K562 (cell line): ENCODE measurements at regions not wholly inside any gene's neighbourhood (a gene's known extent, or its start where the extent isn't known, plus 50 kb on each side); places are given as distances from the start of the nearest gene placed in this dataset.

Experiments
- ATAC-seq: fragments of 200-7000 bp; cut with Tn5 transposase; 3 replicates; pipeline ENCODE4 v1.9.1; 2020; ENCODE audit warnings: moderate library complexity
- BruUV-seq: library from RNA; stranded (reverse); fragments of 400-500 nt; replicated peaks from 2 replicates; lab custom pipeline; 2021; lab: Mats Ljungman, UMichigan
- CTCF ChIA-PET: fragments of 300-600 bp; formaldehyde crosslinking; extraction: SDS; loops from one replicate; lab custom pipeline; 2021; ENCODE audit warnings: low intra/inter-chr PET ratio; lab: Yijun Ruan, JAX
- POLR2A ChIA-PET: fragments of 300-600, 350-650 bp; sonication (Branson Sonifier 250); formaldehyde crosslinking; extraction: SDS; loops from one replicate; lab custom pipeline; 2021; ENCODE audit warnings: antibody characterized with exemption, inconsistent platforms; lab: Yijun Ruan, JAX
- DNase-seq, 4 experiments: peaks; one replicate each; pipeline versions ENCODE4 v3.0.0 to v3.0.0-alpha.2; 2011 to 2018; ENCODE audit warnings: low spot score in 3 of 4, mixed read lengths in 3 of 4; ENCODE audit errors: extremely low read depth in 1 of 4
- FAIRE-seq: peaks from 2 replicates; lab custom pipeline; 2011; peaks lifted over from hg19 to GRCh38; lab: Jason Lieb, UNC
- H2AFZ ChIP-seq: 2 replicates; pipeline ENCODE4 v1.6.0; 2011; ENCODE audit warnings: low read depth, low read length, control low read depth, inconsistent platforms
- H3K27ac ChIP-seq: fragments of 200-600 bp; 3 replicates; pipeline ENCODE4 v1.8.0; 2011; ENCODE audit warnings: low read depth, mild to moderate bottlenecking, control low read depth, inconsistent platforms, low read length, moderate library complexity, mixed read lengths; ENCODE audit errors: extremely low read depth
- H3K27me3 ChIP-seq, 2 experiments: fragments of 300-600 bp in 1 of 2; 2 replicates in 1 of 2; 3 replicates in 1 of 2; pipeline versions ENCODE4 v1.6.0 to v1.8.0; 2011; ENCODE audit warnings: inconsistent platforms in 2 of 2, low read length in 2 of 2, mild to moderate bottlenecking in 1 of 2, mixed read lengths in 1 of 2, moderate library complexity in 1 of 2; ENCODE audit not compliant: control insufficient read depth in 2 of 2, insufficient read depth in 2 of 2
- H3K36me3 ChIP-seq: fragments of 300-600 bp; 3 replicates; pipeline ENCODE4 v1.8.0; 2011; ENCODE audit warnings: mild to moderate bottlenecking, low read length, inconsistent platforms; ENCODE audit not compliant: control insufficient read depth, insufficient read depth
- H3K4me1 ChIP-seq, 2 experiments: fragments of 200-600 bp in 1 of 2; replicated peaks in 1 of 2; 2 replicates in 1 of 2; 3 replicates in 1 of 2; pipeline versions ENCODE4 v1.5.1 to v1.8.0; 2011; ENCODE audit warnings: inconsistent platforms in 2 of 2, low read length in 2 of 2, mild to moderate bottlenecking in 1 of 2, mixed read lengths in 1 of 2, moderate library complexity in 1 of 2; ENCODE audit not compliant: control insufficient read depth in 2 of 2, insufficient read depth in 2 of 2
- H3K4me2 ChIP-seq: 2 replicates; pipeline ENCODE4 v1.6.1; 2011; ENCODE audit warnings: low read length, control low read depth, inconsistent platforms, mixed read lengths; ENCODE audit not compliant: insufficient read depth
- H3K4me3 ChIP-seq: fragments of 200-600 bp; sonication (generic), shearing (Covaris generic); 2 replicates; pipeline ENCODE4 v1.5.1; 2016; ENCODE audit warnings: control low read depth, inconsistent platforms
- H3K79me2 ChIP-seq: fragments of 200-600 bp; 3 replicates; pipeline ENCODE4 v1.8.0; 2011; ENCODE audit warnings: low read length, inconsistent platforms; ENCODE audit not compliant: control insufficient read depth, insufficient read depth
- H3K9ac ChIP-seq, 2 experiments: 2 replicates each; pipeline versions ENCODE4 v1.6.0 to v1.6.1; 2011; ENCODE audit warnings: low read depth in 2 of 2, low read length in 2 of 2, control low read depth in 1 of 2, inconsistent platforms in 1 of 2, mild to moderate bottlenecking in 1 of 2, mixed read lengths in 1 of 2; ENCODE audit not compliant: insufficient read depth in 1 of 2
- H3K9me1 ChIP-seq: one replicate; pipeline ENCODE4 v1.6.0; 2011; ENCODE audit warnings: inconsistent platforms, mild to moderate bottlenecking, low read length, moderate library complexity; ENCODE audit not compliant: control insufficient read depth, insufficient read depth
- H3K9me3 ChIP-seq: replicated peaks from 2 replicates; pipeline ENCODE4 v1.5.1; 2011; ENCODE audit warnings: low read depth, low read length, inconsistent platforms; ENCODE audit not compliant: control insufficient read depth, insufficient read depth
- H4K20me1 ChIP-seq: replicated peaks from 2 replicates; pipeline ENCODE4 v1.6.1; 2011; ENCODE audit warnings: low read length, inconsistent platforms, mixed read lengths; ENCODE audit not compliant: control insufficient read depth, insufficient read depth
- CC2D1A ChIP-seq: fragments of 450-650 bp; IDR thresholded peaks from 2 replicates; pipeline ENCODE4 v1.6.1; 2017; ENCODE audit warnings: mild to moderate bottlenecking
- CXXC5 ChIP-seq: fragments of 250-450 bp; sonication (Bioruptor Pico); IDR thresholded peaks from 2 replicates; pipeline ENCODE4 v1.8.0; 2022; ENCODE audit warnings: inconsistent platforms, mild to moderate bottlenecking, moderate library complexity
- E2F5 ChIP-seq: sonication (generic); formaldehyde crosslinking; IDR thresholded peaks from 2 replicates; pipeline ENCODE4 v1.8.0; 2022; ENCODE audit warnings: mild to moderate bottlenecking, missing genetic modification reagents
- HDAC8 ChIP-seq: fragments of 450-650 bp; IDR thresholded peaks from 2 replicates; pipeline ENCODE4 v1.6.1; 2016; ENCODE audit warnings: mild to moderate bottlenecking, missing genetic modification characterization, moderate library complexity, missing compliant biosample characterization
- HNRNPH1 ChIP-seq: fragments of 200-400 bp; formaldehyde crosslinking; optimal IDR thresholded peaks from 2 replicates; pipeline ENCODE3; 2017; ENCODE audit warnings: low read depth, mild to moderate bottlenecking, low read length, moderate library complexity
- LCOR ChIP-seq: sonication (generic); formaldehyde crosslinking; IDR thresholded peaks from 2 replicates; pipeline ENCODE4 v1.8.0; 2022; ENCODE audit warnings: mild to moderate bottlenecking, missing genetic modification reagents
- MAFF ChIP-seq: IDR thresholded peaks from 2 replicates; pipeline ENCODE4 v1.6.1; 2012; ENCODE audit warnings: low read length, improper control_type of control experiment
- NFIC ChIP-seq: fragments of 450-650 bp; IDR thresholded peaks from 2 replicates; pipeline ENCODE4 v1.6.1; 2017; ENCODE audit warnings: mild to moderate bottlenecking, inconsistent platforms
- TRIM25 ChIP-seq: fragments of 450-650 bp; IDR thresholded peaks from 2 replicates; pipeline ENCODE4 v1.7.0; 2016; ENCODE audit warnings: borderline replicate concordance
- ZBTB12 ChIP-seq: fragments of 250-450 bp; sonication (Bioruptor Pico); IDR thresholded peaks from 2 replicates; pipeline ENCODE4 v1.4.0; 2020
- WGBS: fragments of 100-300 bp; shearing (Covaris generic); methylation state at CpG from one replicate; pipeline ENCODE4 v1.1.6; 2016; ENCODE audit warnings: low coverage, mixed read lengths; ENCODE audit not compliant: insufficient coverage; ENCODE audit errors: missing lambda C conversion rate; 5-methylcytosine and 5-hydroxymethylcytosine counted together
- in situ Hi-C: fragments of 300-500 bp; cut with MboI; formaldehyde crosslinking; loops from 4 replicates; pipeline ENCODE4 v1.15.0; 2018; ENCODE audit warnings: inconsistent platforms, mixed read lengths
- intact Hi-C: fragments of 100-400 bp; cut with micrococcal nuclease; formaldehyde crosslinking; loops from 2 replicates; pipeline ENCODE4 v1.14.2; 2022

GRCh38 chr6:147855803-147856482 lies 347.5 kb downstream of the SAMD5 start:
- Histone ChIP-seq H3K79me2 (no peaks in the 10 kb centered on the region), H3K4me3 (no peak overlapping the region), H3K9me1 (no peaks in the 10 kb centered on the region), H3K36me3 (no peaks in the 10 kb centered on the region), H2AFZ (no peak overlapping the region), H3K9me3 (no peaks in the 10 kb centered on the region), H3K9ac (no peak overlapping the region), H4K20me1 (no peaks in the 10 kb centered on the region), H3K4me1 (no peaks in the 10 kb centered on the region), H3K27me3 (no peaks in the 10 kb centered on the region), H3K27ac (no peak overlapping the region), H3K4me2 (no peak overlapping the region)
- FAIRE-seq = no peak
- BruUV-seq = no TSS peak
- POLR2A ChIA-PET = interaction anchor here (1.1 kb wide), 1 partner anchor 23 kb away, joined by 3 read pairs; no protein-coding TSS in a partner anchor
- intact Hi-C loops (no loop called here), in situ Hi-C loops (no loop called here)
- no peak for ATAC-seq
- CTCF ChIA-PET = interaction anchor here (0.6 kb wide), 1 partner anchor 628 kb away, joined by 3 read pairs; no protein-coding TSS in a partner anchor
- DNase-seq = no peak
- TF ChIP-seq TRIM25 (no peak), NFIC (peak; percentile 73)
- whole genome bisulfite sequencing = 73% methylated on average over 3 of the region's 3 CpGs

GRCh38 chr6:147856687-147857086 lies 348.2 kb downstream of the SAMD5 start:
- FAIRE-seq (no peak), DNase-seq (no peak), ATAC-seq (no peak)
- no TSS peak for BruUV-seq
- no peaks in the 10 kb centered on the region for H3K36me3 ChIP-seq
- POLR2A ChIA-PET = interaction anchor here (1.1 kb wide), 1 partner anchor 24 kb away, joined by 3 read pairs; no protein-coding TSS in a partner anchor
- no peaks in the 10 kb centered on the region for H3K79me2 ChIP-seq
- H3K27ac ChIP-seq = no peak overlapping the region
- CTCF ChIA-PET = no interaction called here
- 37% methylated on average over 5 of the region's 5 CpGs for WGBS
- intact Hi-C loops = no loop called here
- no peak overlapping the region for H3K9ac ChIP-seq
- no peaks in the 10 kb centered on the region for H3K9me3 ChIP-seq
- H3K4me3 ChIP-seq = no peak overlapping the region
- no peak overlapping the region for H2AFZ ChIP-seq
- no peaks in the 10 kb centered on the region for H3K27me3 ChIP-seq
- no peak overlapping the region for H3K4me2 ChIP-seq
- in situ Hi-C loops = no loop called here
- H4K20me1 ChIP-seq = no peaks in the 10 kb centered on the region
- H3K9me1 ChIP-seq = no peaks in the 10 kb centered on the region
- H3K4me1 ChIP-seq = no peaks in the 10 kb centered on the region
- TF ChIP-seq MAFF (no peak), E2F5 (CRISPR knock-in tag) (no peak), HNRNPH1 (no peak), LCOR (CRISPR knock-in tag) (no peak), CC2D1A (no peak), HDAC8 (tag) (no peak), ZBTB12 (CRISPR knock-in tag) (no peak), CXXC5 (CRISPR knock-in tag) (no peak)
